ENCODE measurements at regions not wholly inside any gene's neighbourhood (a gene's known extent, or its start where the extent isn't known, plus 50 kb on each side); places are given as distances from the start of the nearest gene placed in this dataset.

GRCh38 chr5:142512043-142513042, 173.5 kb downstream of the FGF1 start:
- ATAC-seq: peak; percentile 81
- Histone ChIP-seq H3K27me3 (ENCODE audit: low read length) (no peaks in the 10 kb centered on the region), H3K27ac (ENCODE audit: low read length) (no peak overlapping the region), H4K20me1 (ENCODE audit: low read length) (no peaks in the 10 kb centered on the region), H3K9ac (ENCODE audit: low read length) (no peak overlapping the region), H3K4me2 (ENCODE audit: low read length) (no peak overlapping the region), H3K9me2 (replicated peaks; ENCODE audit: low read length) (no peaks in the 10 kb centered on the region), H2AFZ (ENCODE audit: low read length) (no peak overlapping the region), H3K9me3 (ENCODE audit: low read length) (no peaks in the 10 kb centered on the region), H3K4me3 (ENCODE audit: low read length) (no peak overlapping the region), H3K79me2 (ENCODE audit: low read length) (no peaks in the 10 kb centered on the region), H3K4me1 (ENCODE audit: insufficient read depth, low read length) (peaks cover 10% of the 10 kb centered on the region), H3K36me3 (ENCODE audit: low read depth, low read length) (no peaks in the 10 kb centered on the region), H3F3A (ENCODE audit: low read length, unreplicated experiment) (no peaks in the 10 kb centered on the region)
- TF ChIP-seq EZH2phosphoT487 (IDR thresholded peaks at IDR 0.05; ENCODE audit: borderline replicate concordance, low read length) (no peak), EZH2 (IDR thresholded peaks at IDR 0.05; ENCODE audit: low read length, unreplicated experiment) (no peak), CTCF (conservative IDR thresholded peaks at IDR 0.05; ENCODE audit: low read depth, low read length) (no peak)
- intact Hi-C loops (cut with micrococcal nuclease): no loop called here
- DNase-seq: peak; percentile 69
- BruUV-seq (replicated peaks): no TSS peak
- POLR2A ChIA-PET (ENCODE audit: unreplicated experiment): no interaction called here
- CTCF ChIA-PET: no interaction called here

GRCh38 chr5:142511358-142511757, 174.5 kb downstream of the FGF1 start:
- Histone ChIP-seq H4K20me1 (ENCODE audit: low read length) (no peaks in the 10 kb centered on the region), H2AFZ (ENCODE audit: low read length) (no peak overlapping the region), H3K27me3 (ENCODE audit: low read length) (no peaks in the 10 kb centered on the region), H3K4me1 (ENCODE audit: insufficient read depth, low read length) (peaks cover 10% of the 10 kb centered on the region), H3K9me2 (replicated peaks; ENCODE audit: low read length) (no peaks in the 10 kb centered on the region), H3K79me2 (ENCODE audit: low read length) (no peaks in the 10 kb centered on the region), H3K9me3 (ENCODE audit: low read length) (no peaks in the 10 kb centered on the region), H3K9ac (ENCODE audit: low read length) (no peak overlapping the region), H3K27ac (ENCODE audit: low read length) (no peak overlapping the region), H3K36me3 (ENCODE audit: low read depth, low read length) (no peaks in the 10 kb centered on the region), H3K4me2 (ENCODE audit: low read length) (no peak overlapping the region), H3K4me3 (ENCODE audit: low read length) (no peak overlapping the region), H3F3A (ENCODE audit: low read length, unreplicated experiment) (no peaks in the 10 kb centered on the region)
- TF ChIP-seq CTCF (conservative IDR thresholded peaks at IDR 0.05; ENCODE audit: low read depth, low read length): no peak
- no peak for TF ChIP-seq EZH2 (IDR thresholded peaks at IDR 0.05; ENCODE audit: low read length, unreplicated experiment)
- no peak for TF ChIP-seq EZH2phosphoT487 (IDR thresholded peaks at IDR 0.05; ENCODE audit: borderline replicate concordance, low read length)
- ATAC-seq: no peak
- intact Hi-C loops (cut with micrococcal nuclease): no loop called here
- POLR2A ChIA-PET (ENCODE audit: unreplicated experiment): no interaction called here
- CTCF ChIA-PET: no interaction called here
- no TSS peak for BruUV-seq (replicated peaks)
- DNase-seq: no peak

GRCh38 chr5:142509026-142509425, 176.9 kb downstream of the FGF1 start:
- intact Hi-C loops (cut with micrococcal nuclease): no loop called here
- POLR2A ChIA-PET (ENCODE audit: unreplicated experiment): no interaction called here
- no peaks in the 10 kb centered on the region for H3K27me3 ChIP-seq (ENCODE audit: low read length)
- CTCF ChIA-PET: no interaction called here
- H3K4me1 ChIP-seq (ENCODE audit: insufficient read depth, low read length): peaks cover 10% of the 10 kb centered on the region
- H3K4me3 ChIP-seq (ENCODE audit: low read length): no peak overlapping the region
- no peaks in the 10 kb centered on the region for H4K20me1 ChIP-seq (ENCODE audit: low read length)
- no peak for DNase-seq
- TF ChIP-seq EZH2phosphoT487 (IDR thresholded peaks at IDR 0.05; ENCODE audit: borderline replicate concordance, low read length) (no peak), CTCF (conservative IDR thresholded peaks at IDR 0.05; ENCODE audit: low read depth, low read length) (no peak), EZH2 (IDR thresholded peaks at IDR 0.05; ENCODE audit: low read length, unreplicated experiment) (no peak)
- H3K79me2 ChIP-seq (ENCODE audit: low read length): no peaks in the 10 kb centered on the region
- H3F3A ChIP-seq (ENCODE audit: low read length, unreplicated experiment): no peaks in the 10 kb centered on the region
- no TSS peak for BruUV-seq (replicated peaks)
- H3K27ac ChIP-seq (ENCODE audit: low read length): no peak overlapping the region
- no peak for ATAC-seq
- H3K9ac ChIP-seq (ENCODE audit: low read length): no peak overlapping the region
- no peak overlapping the region for H3K4me2 ChIP-seq (ENCODE audit: low read length)
- H2AFZ ChIP-seq (ENCODE audit: low read length): no peak overlapping the region
- no peaks in the 10 kb centered on the region for H3K36me3 ChIP-seq (ENCODE audit: low read depth, low read length)
- no peaks in the 10 kb centered on the region for H3K9me3 ChIP-seq (ENCODE audit: low read length)
- H3K9me2 ChIP-seq (replicated peaks; ENCODE audit: low read length): no peaks in the 10 kb centered on the region

Measured in PC-3 (cell line).